SK-N-SH treated with all-trans-retinoic acid at 6 μM for 48 hours (cell line): ENCODE measurements at regions not wholly inside any gene's neighbourhood (a gene's known extent, or its start where the extent isn't known, plus 50 kb on each side); places are given as distances from the start of the nearest gene placed in this dataset.
"Not testable (repeated sequence)": the region's sequence is repeated elsewhere in the genome, so short reads cannot be mapped to it uniquely, and the experiment has no call there.

Experiments
- ATAC-seq: fragments of 200-7000 bp; cut with Tn5 transposase; 3 replicates; pipeline ENCODE4 v1.9.1; 2020; ENCODE audit warnings: mild to moderate bottlenecking, moderate library complexity
- BACH2 ChIP-seq: fragments of 250-450 bp; sonication (Bioruptor Pico); IDR thresholded peaks from 2 replicates; pipeline ENCODE4 v1.9.0; 2021; ENCODE audit warnings: mild to moderate bottlenecking, borderline replicate concordance
- CREB5 ChIP-seq: fragments of 250-450 bp; sonication (Bioruptor Pico); IDR thresholded peaks from 2 replicates; pipeline ENCODE4 v1.5.1; 2020; ENCODE audit warnings: low read depth, mild to moderate bottlenecking, moderate library complexity
- CSDC2 ChIP-seq: fragments of 250-450 bp; sonication (Bioruptor Pico); IDR thresholded peaks from 2 replicates; pipeline ENCODE4 v1.5.0; 2020; ENCODE audit warnings: mild to moderate bottlenecking, moderate library complexity
- CSRNP3 ChIP-seq: fragments of 250-450 bp; sonication (Bioruptor Pico); IDR thresholded peaks from 2 replicates; pipeline ENCODE4 v1.5.1; 2021; ENCODE audit warnings: mild to moderate bottlenecking, moderate library complexity
- ESRRG ChIP-seq: fragments of 250-450 bp; sonication (Bioruptor Pico); IDR thresholded peaks from 2 replicates; pipeline ENCODE4 v1.6.1; 2021; ENCODE audit warnings: mild to moderate bottlenecking
- GLIS3 ChIP-seq: fragments of 250-450 bp; sonication (Bioruptor Pico); IDR thresholded peaks from 2 replicates; pipeline ENCODE4 v1.5.0; 2020; ENCODE audit warnings: mild to moderate bottlenecking, moderate library complexity
- ISL1 ChIP-seq: fragments of 250-450 bp; sonication (Bioruptor Pico); IDR thresholded peaks from 2 replicates; pipeline ENCODE4 v2.1.2; 2022; ENCODE audit warnings: mild to moderate bottlenecking, moderate library complexity
- OSR1 ChIP-seq: fragments of 250-450 bp; sonication (Bioruptor Pico); IDR thresholded peaks from 2 replicates; pipeline ENCODE4 v1.8.0; 2022; ENCODE audit warnings: moderate library complexity, mild to moderate bottlenecking, inconsistent platforms
- POU6F1 ChIP-seq: fragments of 250-450 bp; sonication (Bioruptor Pico); IDR thresholded peaks from 2 replicates; pipeline ENCODE4 v1.8.0; 2021; ENCODE audit warnings: low read depth, mild to moderate bottlenecking, moderate library complexity, borderline replicate concordance
- PPARA ChIP-seq: fragments of 250-450 bp; sonication (Bioruptor Pico); IDR thresholded peaks from 2 replicates; pipeline ENCODE4 v1.5.0; 2020; ENCODE audit warnings: mild to moderate bottlenecking, borderline replicate concordance
- RARB ChIP-seq: fragments of 250-450 bp; sonication (Bioruptor Pico); IDR thresholded peaks from 2 replicates; pipeline ENCODE4 v1.8.0; 2021; ENCODE audit warnings: mild to moderate bottlenecking, moderate library complexity
- SNAI2 ChIP-seq: fragments of 250-450 bp; sonication (Bioruptor Pico); IDR thresholded peaks from 2 replicates; pipeline ENCODE4 v1.5.0; 2020; ENCODE audit warnings: mild to moderate bottlenecking, moderate library complexity
- TCF4 ChIP-seq: fragments of 250-450 bp; sonication (Bioruptor Pico); IDR thresholded peaks from 2 replicates; pipeline ENCODE4 v1.8.0; 2021; ENCODE audit warnings: mild to moderate bottlenecking, moderate library complexity, borderline replicate concordance
- TOX ChIP-seq: fragments of 250-450 bp; sonication (Bioruptor Pico); IDR thresholded peaks from 2 replicates; pipeline ENCODE4 v1.8.0; 2021; ENCODE audit warnings: mild to moderate bottlenecking, moderate library complexity, borderline replicate concordance
- TSHZ2 ChIP-seq: fragments of 250-450 bp; sonication (Bioruptor Pico); IDR thresholded peaks from 2 replicates; pipeline ENCODE4 v1.5.0; 2020; ENCODE audit warnings: mild to moderate bottlenecking, moderate library complexity
- ZC3H10 ChIP-seq: fragments of 250-450 bp; sonication (Bioruptor Pico); IDR thresholded peaks from 2 replicates; pipeline ENCODE4 v1.5.1; 2021; ENCODE audit warnings: mild to moderate bottlenecking, moderate library complexity
- ZFP3 ChIP-seq: fragments of 250-450 bp; sonication (Bioruptor Pico); IDR thresholded peaks from 2 replicates; pipeline ENCODE4 v1.5.0; 2020; ENCODE audit warnings: mild to moderate bottlenecking, moderate library complexity
- ZFP30 ChIP-seq: fragments of 450-650 bp; formaldehyde crosslinking; IDR thresholded peaks from 2 replicates; pipeline ENCODE4 v1.5.0; 2022; ENCODE audit warnings: mild to moderate bottlenecking, moderate library complexity
- ZNF565 ChIP-seq: fragments of 450-650 bp; formaldehyde crosslinking; conservative IDR thresholded peaks from 2 replicates; pipeline ENCODE4 v1.5.0; 2020; ENCODE audit warnings: low read depth, mild to moderate bottlenecking, moderate library complexity
- ZNF70 ChIP-seq: fragments of 450-650 bp; formaldehyde crosslinking; IDR thresholded peaks from 2 replicates; pipeline ENCODE4 v1.5.0; 2020; ENCODE audit warnings: mild to moderate bottlenecking, moderate library complexity
- ZNF8 ChIP-seq: fragments of 450-650 bp; formaldehyde crosslinking; IDR thresholded peaks from 2 replicates; pipeline ENCODE4 v1.5.0; 2020; ENCODE audit warnings: mild to moderate bottlenecking, moderate library complexity

- no peak for TF ChIP-seq CSRNP3
- no peak for TF ChIP-seq ZC3H10 (CRISPR knock-in tag)
Observed at GRCh38 chr6:12361042-12361765, 71.0 kb downstream of the EDN1 start (continued).

GRCh38 chr6:12363277-12363650, 73.1 kb downstream of the EDN1 start:
- ATAC-seq: not testable (repeated sequence)

- no peak for ATAC-seq
- TF ChIP-seq TSHZ2 (CRISPR knock-in tag) (no peak), CSDC2 (CRISPR knock-in tag) (no peak), TOX (no peak), ZFP30 (no peak), OSR1 (CRISPR knock-in tag) (no peak), POU6F1 (CRISPR knock-in tag) (no peak), ZNF565 (CRISPR knock-in tag) (no peak), CREB5 (CRISPR knock-in tag) (no peak), ZC3H10 (CRISPR knock-in tag) (no peak), ZNF70 (CRISPR knock-in tag) (no peak), CSRNP3 (no peak), ZNF8 (CRISPR knock-in tag) (no peak), ESRRG (no peak), RARB (CRISPR knock-in tag) (no peak), ZFP3 (no peak), GLIS3 (CRISPR knock-in tag) (no peak)
Observed at GRCh38 chr6:12363651-12364381, 73.7 kb downstream of the EDN1 start.

- TF ChIP-seq TOX: no peak
- TF ChIP-seq ZNF70 (CRISPR knock-in tag): no peak
- no peak for TF ChIP-seq CSDC2 (CRISPR knock-in tag)
- TF ChIP-seq ZFP3: no peak
- TF ChIP-seq SNAI2 (CRISPR knock-in tag): no peak
- TF ChIP-seq PPARA (CRISPR knock-in tag): no peak
- no peak for TF ChIP-seq POU6F1 (CRISPR knock-in tag)
- TF ChIP-seq ESRRG: no peak
- no peak for TF ChIP-seq ZNF8 (CRISPR knock-in tag)
- no peak for TF ChIP-seq ZFP30
- TF ChIP-seq CSRNP3: no peak
- no peak for TF ChIP-seq OSR1 (CRISPR knock-in tag)
- no peak for TF ChIP-seq BACH2
- TF ChIP-seq ZC3H10 (CRISPR knock-in tag): no peak
- TF ChIP-seq TCF4 (CRISPR knock-in tag): no peak
- TF ChIP-seq ISL1: no peak
Observed at GRCh38 chr6:12364621-12365020, 74.5 kb downstream of the EDN1 start.

More at GRCh38 chr6:12364621-12365020, 74.5 kb downstream of the EDN1 start:
- ATAC-seq: no peak
